H1 (cell line): ENCODE measurements at regions not wholly inside any gene's neighbourhood (a gene's known extent, or its start where the extent isn't known, plus 50 kb on each side); places are given as distances from the start of the nearest gene placed in this dataset.

Experiments used
- CHD1 ChIP-seq: IDR thresholded peaks from 2 replicates; pipeline ENCODE4 v1.6.1; 2012; ENCODE audit warnings: low read depth, low read length, improper control_type of control experiment
- CTCF ChIP-seq, 3 experiments: IDR thresholded peaks; 1 replicate in 2 of 3; 2 replicates in 1 of 3; pipeline versions ENCODE4 v1.5.1 to v1.6.1; 2011; ENCODE audit warnings: low read length in 3 of 3, mild to moderate bottlenecking in 3 of 3, inconsistent platforms in 2 of 3, low read depth in 1 of 3, moderate library complexity in 1 of 3; ENCODE audit not compliant: insufficient read depth in 1 of 3; ENCODE audit errors: control extremely low read depth in 1 of 3
- E2F6 ChIP-seq: IDR thresholded peaks from 2 replicates; pipeline ENCODE4 v1.6.1; 2012; ENCODE audit warnings: inconsistent platforms
- EP300 ChIP-seq, 2 experiments: IDR thresholded peaks; 1 replicate in 1 of 2; 2 replicates in 1 of 2; pipeline ENCODE4 v1.6.1; 2011 to 2012; ENCODE audit warnings: low read depth in 2 of 2, low read length in 2 of 2, mild to moderate bottlenecking in 2 of 2, borderline replicate concordance in 1 of 2, inconsistent platforms in 1 of 2, moderate library complexity in 1 of 2
- EZH2 ChIP-seq: fragments of 200-600 bp; sonication (generic); IDR thresholded peaks from 2 replicates; pipeline ENCODE4 v1.7.1; 2012; ENCODE audit warnings: low read depth, mild to moderate bottlenecking, moderate library complexity, low read length, inconsistent platforms; ENCODE audit not compliant: severe bottlenecking
- GABPA ChIP-seq: IDR thresholded peaks from 2 replicates; pipeline ENCODE4 v1.6.1; 2011; ENCODE audit warnings: mild to moderate bottlenecking, low read length, moderate library complexity, borderline replicate concordance; ENCODE audit not compliant: insufficient read depth
- JUND ChIP-seq: IDR thresholded peaks from 2 replicates; pipeline ENCODE4 v1.6.1; 2011; ENCODE audit warnings: mild to moderate bottlenecking, improper control_type of control experiment, low read length
- POLR2A ChIP-seq, 2 experiments: IDR thresholded peaks; 1 replicate in 1 of 2; 2 replicates in 1 of 2; pipeline ENCODE4 v1.6.1; 2011; ENCODE audit warnings: low read depth in 2 of 2, low read length in 2 of 2, mild to moderate bottlenecking in 2 of 2; ENCODE audit errors: control extremely low read depth in 1 of 2
- SAP30 ChIP-seq: fragments of 300-600 bp; sonication (generic); IDR thresholded peaks from 2 replicates; pipeline ENCODE4 v1.7.1; 2012; ENCODE audit warnings: low read length, moderate library complexity, mild to moderate bottlenecking, inconsistent platforms; ENCODE audit not compliant: insufficient read depth, insufficient replicate concordance
- TCF12 ChIP-seq: IDR thresholded peaks from 2 replicates; pipeline ENCODE4 v1.6.1; 2011; ENCODE audit warnings: low read depth, mild to moderate bottlenecking, low read length
- TF ChIP-seq, protein P1 (sequence below): IDR thresholded peaks from 2 replicates; pipeline ENCODE4 v1.6.1; 2012; ENCODE audit warnings: low read length, inconsistent platforms

DNA sequence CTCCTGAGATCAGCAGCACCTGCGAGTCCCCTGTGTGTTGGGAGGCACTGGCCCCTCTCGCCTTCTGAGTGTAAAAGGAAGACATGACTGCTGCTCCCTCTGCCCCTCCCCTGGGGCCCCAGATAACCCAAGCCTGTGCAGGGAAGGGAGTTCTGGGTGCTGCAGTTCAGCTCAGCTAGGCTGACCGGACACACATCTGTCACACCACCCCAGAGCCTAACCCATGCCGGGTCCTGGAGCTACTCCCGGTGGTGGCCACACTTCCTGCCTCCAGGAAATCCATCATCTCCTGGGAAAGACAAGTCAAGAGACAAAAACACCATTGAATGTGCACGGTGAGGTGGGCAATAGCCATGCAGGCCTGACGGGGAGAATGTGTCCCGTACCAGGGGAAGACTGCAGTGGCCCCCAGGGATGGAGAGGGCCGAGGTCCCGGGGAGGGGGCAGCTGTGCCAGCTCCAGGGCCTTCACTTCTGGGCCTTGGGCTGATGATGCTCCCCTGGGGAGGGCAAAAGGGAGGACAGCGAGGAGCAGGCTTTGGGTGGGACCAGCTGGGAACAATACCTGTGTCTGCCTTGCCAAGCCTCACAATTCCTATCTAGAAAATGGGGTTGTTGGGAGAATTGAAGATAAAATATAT lies 210.6 kb downstream of the TFCP2L1 start:
- TF ChIP-seq CTCF (IDR thresholded peaks at IDR 0.05; ENCODE audit: control extremely low read depth in 1 of 3, insufficient read depth in 1 of 3, low read depth in 1 of 3, low read length in 3 of 3) (no peak), POLR2A (IDR thresholded peaks at IDR 0.05; ENCODE audit: control extremely low read depth in 1 of 2, low read depth in 2 of 2, low read length in 2 of 2) (no peak), EZH2 (no peak), JUND (no peak), CHD1 (no peak), GABPA (no peak), SAP30 (no peak), EP300 (IDR thresholded peaks at IDR 0.05; ENCODE audit: borderline replicate concordance in 1 of 2, low read depth in 2 of 2, low read length in 2 of 2) (no peak), TCF12 (no peak), E2F6 (no peak)
- TF ChIP-seq, protein P1, sequence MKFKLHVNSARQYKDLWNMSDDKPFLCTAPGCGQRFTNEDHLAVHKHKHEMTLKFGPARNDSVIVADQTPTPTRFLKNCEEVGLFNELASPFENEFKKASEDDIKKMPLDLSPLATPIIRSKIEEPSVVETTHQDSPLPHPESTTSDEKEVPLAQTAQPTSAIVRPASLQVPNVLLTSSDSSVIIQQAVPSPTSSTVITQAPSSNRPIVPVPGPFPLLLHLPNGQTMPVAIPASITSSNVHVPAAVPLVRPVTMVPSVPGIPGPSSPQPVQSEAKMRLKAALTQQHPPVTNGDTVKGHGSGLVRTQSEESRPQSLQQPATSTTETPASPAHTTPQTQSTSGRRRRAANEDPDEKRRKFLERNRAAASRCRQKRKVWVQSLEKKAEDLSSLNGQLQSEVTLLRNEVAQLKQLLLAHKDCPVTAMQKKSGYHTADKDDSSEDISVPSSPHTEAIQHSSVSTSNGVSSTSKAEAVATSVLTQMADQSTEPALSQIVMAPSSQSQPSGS = no peak
